Activated CD8-positive, alpha-beta T cell treated with anti-CD3 and anti-CD28 coated beads, Interleukin-2, amount 10 ng/mL, durations not matched to agents 7 days and 5 days (primary cell): ENCODE measurements at regions not wholly inside any gene's neighbourhood (a gene's known extent, or its start where the extent isn't known, plus 50 kb on each side); places are given as distances from the start of the nearest gene placed in this dataset.

Experiments used
- ATAC-seq: fragments of 150-1000 bp; cut with Tn5 transposase; one replicate; pipeline ENCODE4 v1.10.0; 2021; ENCODE audit warnings: moderate library complexity
- CTCF ChIA-PET: fragments of 350-600 bp; sonication (Branson Sonifier 250); formaldehyde crosslinking; loops from one replicate; lab custom pipeline; 2021; ENCODE audit warnings: antibody characterized with exemption; lab: Charles Lee
- POLR2A ChIA-PET: fragments of 350-600 bp; sonication (Branson Sonifier 250); formaldehyde crosslinking; loops from one replicate; lab custom pipeline; 2021; ENCODE audit warnings: antibody characterized with exemption; lab: Charles Lee
- DNase-seq: peaks from one replicate; pipeline ENCODE4 v3.0.0-alpha.2; 2020
- H3K27ac Mint-ChIP-seq: one replicate; pipeline ENCODE4 v1.8.0; 2021; ENCODE audit warnings: mild to moderate bottlenecking, mixed read lengths
- H3K27me3 Mint-ChIP-seq: one replicate; pipeline ENCODE4 v1.8.0; 2021; ENCODE audit warnings: low read depth, mixed read lengths
- H3K36me3 Mint-ChIP-seq: one replicate; pipeline ENCODE4 v1.8.0; 2021; ENCODE audit warnings: low read depth, mixed read lengths
- H3K4me1 Mint-ChIP-seq: one replicate; pipeline ENCODE4 v1.8.0; 2021; ENCODE audit warnings: low read depth, mixed read lengths
- H3K4me3 Mint-ChIP-seq: one replicate; pipeline ENCODE4 v1.8.0; 2021; ENCODE audit warnings: mild to moderate bottlenecking, mixed read lengths
- H3K9me3 Mint-ChIP-seq: one replicate; pipeline ENCODE4 v1.8.0; 2022; ENCODE audit warnings: mixed read lengths; ENCODE audit not compliant: insufficient read depth

DNA sequence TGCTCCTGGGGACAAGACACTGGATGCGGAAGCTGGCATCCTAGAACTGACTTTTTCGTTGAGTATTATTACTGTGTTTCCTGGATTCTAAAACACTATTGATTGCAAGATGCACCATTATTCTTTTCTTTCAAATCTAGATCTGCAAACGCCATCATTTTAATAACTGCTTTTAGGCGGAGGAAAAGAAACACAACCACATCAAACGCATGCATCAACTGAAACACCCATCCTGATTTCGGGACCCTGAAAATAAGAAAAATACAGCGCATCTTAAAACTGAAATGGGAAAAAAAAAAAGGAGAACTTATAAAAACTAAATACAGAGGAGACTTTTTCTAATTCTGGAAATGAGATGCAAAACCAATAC lies 103.7 kb upstream of the MAX start:
- peaks cover 60% of the 10 kb centered on the region for H3K4me1 Mint-ChIP-seq
- ChIA-PET POLR2A (interaction anchor here (0.5 to 1.5 kb wide), 4 partner anchors 22 to 699 kb away, joined by 3 to 5 read pairs (median 3); no protein-coding TSS in a partner anchor), CTCF (interaction anchor here (0.8 to 2.2 kb wide), 4 partner anchors 37 to 618 kb away, joined by 3 to 9 read pairs (median 5); no protein-coding TSS in a partner anchor)
- H3K9me3 Mint-ChIP-seq, result no peaks in the 10 kb centered on the region
- DNase-seq, result no peak
- H3K4me3 Mint-ChIP-seq, result peak overlapping the region; percentile 65
- ATAC-seq, result no peak
- H3K27ac Mint-ChIP-seq, result peak overlapping the region; percentile 87
- peaks cover 14% of the 10 kb centered on the region for H3K36me3 Mint-ChIP-seq
- no peaks in the 10 kb centered on the region for H3K27me3 Mint-ChIP-seq

- Mint-ChIP-seq H3K36me3 (peaks cover 14% of the 10 kb centered on the region), H3K27me3 (no peaks in the 10 kb centered on the region), H3K4me1 (peaks cover 65% of the 10 kb centered on the region), H3K4me3 (peak overlapping the region; percentile 65), H3K27ac (peak overlapping the region; percentile 87), H3K9me3 (no peaks in the 10 kb centered on the region)
- CTCF ChIA-PET, result interaction anchor here (0.8 to 2.2 kb wide), 5 partner anchors 38 to 618 kb away, joined by 3 to 9 read pairs (median 3); no protein-coding TSS in a partner anchor
- ATAC-seq (peak; percentile 36), DNase-seq (peak; percentile 33)
- POLR2A ChIA-PET, result interaction anchor here (1.0 to 1.5 kb wide), 2 partner anchors 22 to 38 kb away, joined by 3 to 5 read pairs; no protein-coding TSS in a partner anchor
Measured at GRCh38 chr14:65206448-65207096, 104.3 kb upstream of the MAX start.

GRCh38 chr14:65208548-65208947 lies 106.2 kb upstream of the MAX start:
- Mint-ChIP-seq H3K27me3 (no peaks in the 10 kb centered on the region), H3K4me1 (peaks cover 81% of the 10 kb centered on the region), H3K4me3 (peak overlapping the region; percentile 43), H3K9me3 (no peaks in the 10 kb centered on the region), H3K27ac (peak overlapping the region; percentile 87), H3K36me3 (peaks cover 14% of the 10 kb centered on the region)
- ATAC-seq, result no peak
- CTCF ChIA-PET, result interaction anchor here (0.9 to 1.7 kb wide), 4 partner anchors 14 to 78 kb away, joined by 3 to 7 read pairs (median 3); no protein-coding TSS in a partner anchor
- DNase-seq, result no peak
- POLR2A ChIA-PET, result interaction anchor here (0.6 to 1.7 kb wide), 5 partner anchors 79 to 689 kb away, joined by 3 to 5 read pairs (median 3); partner anchors contain the start of gene FUT8

GRCh38 chr14:65210118-65210821 lies 108.0 kb upstream of the MAX start:
- DNase-seq, result peak; percentile 56
- Mint-ChIP-seq H3K36me3 (peaks cover 14% of the 10 kb centered on the region), H3K9me3 (no peaks in the 10 kb centered on the region), H3K4me1 (peaks cover 72% of the 10 kb centered on the region), H3K4me3 (peak overlapping the region; percentile 56), H3K27me3 (no peaks in the 10 kb centered on the region), H3K27ac (peak overlapping the region; percentile 84)
- POLR2A ChIA-PET, result no interaction called here
- ATAC-seq, result peak; percentile 41
- CTCF ChIA-PET, result interaction anchor here (1.3 kb wide), 1 partner anchor 42 kb away, joined by 5 read pairs; no protein-coding TSS in a partner anchor

GRCh38 chr14:65210822-65211182 lies 108.5 kb upstream of the MAX start:
- H3K4me3 Mint-ChIP-seq, result peak overlapping the region; percentile 56
- POLR2A ChIA-PET, result no interaction called here
- no peak for DNase-seq
- ATAC-seq, result no peak
- no peaks in the 10 kb centered on the region for H3K27me3 Mint-ChIP-seq
- peaks cover 67% of the 10 kb centered on the region for H3K4me1 Mint-ChIP-seq
- H3K9me3 Mint-ChIP-seq, result no peaks in the 10 kb centered on the region
- CTCF ChIA-PET, result interaction anchor here (1.3 kb wide), 1 partner anchor 43 kb away, joined by 5 read pairs; no protein-coding TSS in a partner anchor
- H3K27ac Mint-ChIP-seq, result peak overlapping the region; percentile 84
- peaks cover 11% of the 10 kb centered on the region for H3K36me3 Mint-ChIP-seq

- POLR2A ChIA-PET, result no interaction called here
- H3K36me3 Mint-ChIP-seq, result peaks cover 8% of the 10 kb centered on the region
- no peaks in the 10 kb centered on the region for H3K27me3 Mint-ChIP-seq
- ATAC-seq, result peak; percentile 14
- H3K9me3 Mint-ChIP-seq, result no peaks in the 10 kb centered on the region
- peaks cover 61% of the 10 kb centered on the region for H3K4me1 Mint-ChIP-seq
- peak overlapping the region; percentile 27 for H3K4me3 Mint-ChIP-seq
- CTCF ChIA-PET, result interaction anchor here (0.7 to 1.3 kb wide), 2 partner anchors 43 to 748 kb away, joined by 3 to 5 read pairs; no protein-coding TSS in a partner anchor
- no peak for DNase-seq
- peak overlapping the region; percentile 79 for H3K27ac Mint-ChIP-seq
Measured at GRCh38 chr14:65211341-65211987, 109.1 kb upstream of the MAX start.

- Mint-ChIP-seq H3K4me1 (peaks cover 47% of the 10 kb centered on the region), H3K9me3 (no peaks in the 10 kb centered on the region), H3K27me3 (no peaks in the 10 kb centered on the region), H3K4me3 (no peak overlapping the region), H3K27ac (no peak overlapping the region), H3K36me3 (peaks cover 6% of the 10 kb centered on the region)
- ChIA-PET CTCF (interaction anchor here (0.8 kb wide), 1 partner anchor 49 kb away, joined by 3 read pairs; no protein-coding TSS in a partner anchor), POLR2A (interaction anchor here (1.0 kb wide), 1 partner anchor 16 kb away, joined by 3 read pairs; no protein-coding TSS in a partner anchor)
- ATAC-seq (no peak), DNase-seq (no peak)
Measured at GRCh38 chr14:65213316-65213715, 111.0 kb upstream of the MAX start.

DNA sequence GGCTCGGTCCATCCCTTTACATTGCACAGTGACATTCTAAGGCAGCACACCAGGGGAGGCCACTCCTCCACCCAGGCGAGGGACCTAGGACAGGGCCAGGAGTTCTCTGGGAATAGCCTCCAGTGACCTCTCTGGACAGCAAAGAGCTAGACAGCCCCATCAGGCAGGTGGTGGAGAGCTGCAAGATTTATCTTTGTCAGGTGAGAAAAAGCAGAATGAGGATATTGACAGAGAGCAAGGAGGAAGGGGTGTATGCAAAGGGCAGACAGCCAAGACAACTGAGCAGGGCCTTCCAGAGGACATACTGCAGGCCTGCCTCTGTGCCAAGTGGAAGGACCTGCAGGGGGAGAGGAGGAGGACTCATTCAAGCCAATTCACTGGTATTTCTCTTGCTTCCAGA lies 112.4 kb upstream of the MAX start:
- DNase-seq, result no peak
- no peak for ATAC-seq
- H3K36me3 Mint-ChIP-seq, result peaks cover 3% of the 10 kb centered on the region
- no peak overlapping the region for H3K4me3 Mint-ChIP-seq
- POLR2A ChIA-PET, result interaction anchor here (0.5 kb wide), 1 partner anchor 32 kb away, joined by 3 read pairs; no protein-coding TSS in a partner anchor
- CTCF ChIA-PET, result no interaction called here
- H3K27me3 Mint-ChIP-seq, result no peaks in the 10 kb centered on the region
- no peaks in the 10 kb centered on the region for H3K9me3 Mint-ChIP-seq
- peaks cover 32% of the 10 kb centered on the region for H3K4me1 Mint-ChIP-seq
- no peak overlapping the region for H3K27ac Mint-ChIP-seq

DNA sequence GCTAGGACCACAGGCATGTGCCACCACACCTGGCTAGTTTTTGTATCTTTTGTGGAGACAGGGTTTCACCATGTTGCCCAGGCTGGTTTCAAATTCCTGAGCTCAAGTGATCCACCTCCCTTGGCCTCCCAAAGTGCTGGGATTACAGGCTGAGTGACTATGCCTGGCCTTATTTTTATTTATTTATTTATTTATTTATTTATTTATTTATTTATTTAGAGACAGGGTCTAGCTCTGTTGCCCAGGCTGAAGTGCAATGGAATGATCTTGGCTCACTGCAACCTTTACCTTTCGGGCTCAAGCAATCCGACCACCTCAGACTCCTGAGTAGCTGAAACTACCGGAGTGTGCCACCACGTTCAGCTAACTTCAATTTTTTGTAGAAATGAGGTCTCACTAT lies 117.0 kb upstream of the MAX start:
- Mint-ChIP-seq H3K36me3 (no peaks in the 10 kb centered on the region), H3K4me3 (no peak overlapping the region), H3K4me1 (peaks cover 27% of the 10 kb centered on the region), H3K9me3 (no peaks in the 10 kb centered on the region), H3K27me3 (no peaks in the 10 kb centered on the region), H3K27ac (no peak overlapping the region)
- ATAC-seq (no peak), DNase-seq (no peak)
- POLR2A ChIA-PET, result interaction anchor here (0.6 to 1.3 kb wide), 3 partner anchors 41 to 255 kb away, joined by 3 to 7 read pairs (median 3); no protein-coding TSS in a partner anchor
- CTCF ChIA-PET, result interaction anchor here (0.8 to 1.4 kb wide), 3 partner anchors 12 to 605 kb away, joined by 3 to 4 read pairs (median 3); partner anchors contain the start of gene FUT8

- ChIA-PET POLR2A (no interaction called here), CTCF (interaction anchor here (0.7 to 7.0 kb wide), 14 partner anchors 14 to 849 kb away, joined by 3 to 78 read pairs (median 4); partner anchors contain the start of gene FUT8)
- ATAC-seq (peak; percentile 76), DNase-seq (peak; percentile 68)
- Mint-ChIP-seq H3K4me3 (no peak overlapping the region), H3K36me3 (no peaks in the 10 kb centered on the region), H3K27me3 (no peaks in the 10 kb centered on the region), H3K9me3 (no peaks in the 10 kb centered on the region), H3K27ac (peak overlapping the region; percentile 68), H3K4me1 (peaks cover 57% of the 10 kb centered on the region)
Measured at GRCh38 chr14:65222440-65222858, 120.1 kb upstream of the MAX start.

DNA sequence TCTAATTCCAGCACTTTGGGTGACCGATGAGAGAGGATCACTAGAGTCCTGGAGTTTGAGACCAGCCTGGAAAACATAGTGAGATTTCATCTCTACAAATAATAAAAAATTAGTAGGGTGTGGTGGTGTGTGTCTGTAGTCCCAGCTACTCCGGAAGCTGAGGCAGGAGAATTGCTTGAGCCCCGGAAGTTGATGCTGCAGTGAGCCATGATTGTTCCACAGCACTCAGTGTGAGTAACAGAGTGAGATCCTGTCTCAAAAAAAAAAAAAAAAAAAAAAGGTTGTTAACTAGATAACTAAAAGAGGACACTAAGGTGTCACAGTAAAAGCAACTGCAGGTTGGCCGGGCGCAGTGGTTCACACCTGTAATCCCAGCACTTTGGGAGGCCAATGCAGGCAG lies 121.3 kb upstream of the MAX start:
- Mint-ChIP-seq H3K4me3 (no peak overlapping the region), H3K27me3 (no peaks in the 10 kb centered on the region), H3K27ac (no peak overlapping the region), H3K36me3 (no peaks in the 10 kb centered on the region), H3K4me1 (peaks cover 63% of the 10 kb centered on the region), H3K9me3 (no peaks in the 10 kb centered on the region)
- DNase-seq, result no peak
- ChIA-PET POLR2A (no interaction called here), CTCF (interaction anchor here (0.8 to 7.0 kb wide), 8 partner anchors 16 to 189 kb away, joined by 3 to 78 read pairs (median 5); partner anchors contain the start of gene FUT8)
- ATAC-seq, result no peak
